ENCODE measurements at regions not wholly inside any gene's neighbourhood (a gene's known extent, or its start where the extent isn't known, plus 50 kb on each side); places are given as distances from the start of the nearest gene placed in this dataset.

- intact Hi-C loops (cut with micrococcal nuclease; ENCODE audit: unreplicated experiment) = no loop called here
- H3K27me3 Mint-ChIP-seq (ENCODE audit: insufficient read depth, unreplicated experiment) = peaks cover 6% of the 10 kb centered on the region
- TF ChIP-seq CTCF (IDR thresholded peaks at IDR 0.05; ENCODE audit: insufficient read depth in 1 of 2, low read depth in 1 of 2, low read length in 1 of 2, severe bottlenecking in 1 of 2, unreplicated experiment in 1 of 2) = no peak
- no peaks in the 10 kb centered on the region for H3K4me1 Mint-ChIP-seq (ENCODE audit: low read depth, unreplicated experiment)
- ChIA-PET POLR2A (no interaction called here), CTCF (no interaction called here)
- H3K4me3 Mint-ChIP-seq (ENCODE audit: unreplicated experiment) = no peak overlapping the region
- no peaks in the 10 kb centered on the region for H3K36me3 Mint-ChIP-seq (ENCODE audit: insufficient read depth, unreplicated experiment)
- no TSS peak for BruUV-seq (replicated peaks)
- no peaks in the 10 kb centered on the region for H3K36me3 ChIP-seq (ENCODE audit: control insufficient read depth, insufficient read depth, low read length)
- H3K27me3 ChIP-seq (replicated peaks; ENCODE audit: control insufficient read depth, insufficient read depth, low read length) = no peaks in the 10 kb centered on the region
- DNase-seq = no peak
- no peaks in the 10 kb centered on the region for H3K4me1 ChIP-seq
- no peaks in the 10 kb centered on the region for H3K9me3 Mint-ChIP-seq (ENCODE audit: unreplicated experiment)
- no peak overlapping the region for H3K27ac Mint-ChIP-seq (ENCODE audit: unreplicated experiment)
- no peak overlapping the region for H3K4me3 ChIP-seq (ENCODE audit: low read depth, low read length)
- H3K9me3 ChIP-seq = no peaks in the 10 kb centered on the region
Observed at GRCh38 chr18:38047820-38048219, 482.2 kb upstream of the CELF4 start.

- DNase-seq = no peak
- Mint-ChIP-seq H3K4me1 (ENCODE audit: low read depth, unreplicated experiment) (no peaks in the 10 kb centered on the region), H3K27me3 (ENCODE audit: insufficient read depth, unreplicated experiment) (peaks cover 6% of the 10 kb centered on the region), H3K27ac (ENCODE audit: unreplicated experiment) (no peak overlapping the region), H3K9me3 (ENCODE audit: unreplicated experiment) (no peaks in the 10 kb centered on the region), H3K36me3 (ENCODE audit: insufficient read depth, unreplicated experiment) (no peaks in the 10 kb centered on the region), H3K4me3 (ENCODE audit: unreplicated experiment) (no peak overlapping the region)
- Histone ChIP-seq H3K36me3 (ENCODE audit: control insufficient read depth, insufficient read depth, low read length) (no peaks in the 10 kb centered on the region), H3K4me3 (ENCODE audit: low read depth, low read length) (no peak overlapping the region), H3K27me3 (replicated peaks; ENCODE audit: control insufficient read depth, insufficient read depth, low read length) (no peaks in the 10 kb centered on the region), H3K9me3 (no peaks in the 10 kb centered on the region), H3K4me1 (no peaks in the 10 kb centered on the region)
- POLR2A ChIA-PET = no interaction called here
- no TSS peak for BruUV-seq (replicated peaks)
- intact Hi-C loops (cut with micrococcal nuclease; ENCODE audit: unreplicated experiment) = no loop called here
- CTCF ChIA-PET = no interaction called here
- no peak for TF ChIP-seq CTCF (IDR thresholded peaks at IDR 0.05; ENCODE audit: insufficient read depth in 1 of 2, low read depth in 1 of 2, low read length in 1 of 2, severe bottlenecking in 1 of 2, unreplicated experiment in 1 of 2)
Observed at GRCh38 chr18:38046651-38047050, 481.1 kb upstream of the CELF4 start.

- no peak for TF ChIP-seq CTCF (IDR thresholded peaks at IDR 0.05; ENCODE audit: insufficient read depth in 1 of 2, low read depth in 1 of 2, low read length in 1 of 2, severe bottlenecking in 1 of 2, unreplicated experiment in 1 of 2)
- H3K4me3 ChIP-seq (ENCODE audit: low read depth, low read length) = no peak overlapping the region
- CTCF ChIA-PET = no interaction called here
- H3K9me3 ChIP-seq = no peaks in the 10 kb centered on the region
- H3K4me1 ChIP-seq = no peaks in the 10 kb centered on the region
- Mint-ChIP-seq H3K27me3 (ENCODE audit: insufficient read depth, unreplicated experiment) (peaks cover 6% of the 10 kb centered on the region), H3K9me3 (ENCODE audit: unreplicated experiment) (no peaks in the 10 kb centered on the region), H3K4me3 (ENCODE audit: unreplicated experiment) (no peak overlapping the region), H3K4me1 (ENCODE audit: low read depth, unreplicated experiment) (no peaks in the 10 kb centered on the region), H3K27ac (ENCODE audit: unreplicated experiment) (no peak overlapping the region), H3K36me3 (ENCODE audit: insufficient read depth, unreplicated experiment) (no peaks in the 10 kb centered on the region)
- no peaks in the 10 kb centered on the region for H3K27me3 ChIP-seq (replicated peaks; ENCODE audit: control insufficient read depth, insufficient read depth, low read length)
- BruUV-seq (replicated peaks) = no TSS peak
- H3K36me3 ChIP-seq (ENCODE audit: control insufficient read depth, insufficient read depth, low read length) = no peaks in the 10 kb centered on the region
- no peak for DNase-seq
- POLR2A ChIA-PET = no interaction called here
- intact Hi-C loops (cut with micrococcal nuclease; ENCODE audit: unreplicated experiment) = no loop called here
Observed at GRCh38 chr18:38045845-38046244, 480.2 kb upstream of the CELF4 start.

Measured in Caco-2 (cell line).